ENCODE measurements at regions not wholly inside any gene's neighbourhood (a gene's known extent, or its start where the extent isn't known, plus 50 kb on each side); places are given as distances from the start of the nearest gene placed in this dataset.

GRCh38 chr7:152966189-152966588, 206.6 kb downstream of the ACTR3B start:
- Histone ChIP-seq H4K20me1 (ENCODE audit: insufficient read depth, low read length) (no peaks in the 10 kb centered on the region), H3K4me1 (ENCODE audit: control insufficient read depth in 1 of 2, insufficient read depth in 2 of 2, low read length in 2 of 2) (no peaks in the 10 kb centered on the region), H3K9ac (ENCODE audit: insufficient read depth, low read length, poor library complexity, severe bottlenecking) (no peak overlapping the region), H3K79me2 (ENCODE audit: insufficient read depth, low read length) (no peaks in the 10 kb centered on the region), H3K27ac (ENCODE audit: low read depth in 1 of 2, low read length in 2 of 2) (no peak overlapping the region), H3K4me2 (replicated peaks; ENCODE audit: extremely low read depth, low read length, poor library complexity, severe bottlenecking) (no peak overlapping the region), H3K9me3 (replicated peaks in 1 of 2; ENCODE audit: control insufficient read depth in 1 of 2, insufficient read depth in 1 of 2, low read length in 2 of 2) (peaks cover 4 to 17% of the 10 kb centered on the region in 2 donors), H3K4me3 (replicated peaks in 1 of 3; ENCODE audit: low read depth in 2 of 3, low read length in 3 of 3) (no peak overlapping the region), H2AFZ (ENCODE audit: insufficient read depth, low read depth, low read length, poor library complexity, severe bottlenecking) (no peak overlapping the region), H3K27me3 (ENCODE audit: control insufficient read depth in 2 of 2, insufficient read depth in 2 of 2, low read length in 2 of 2) (no peaks in the 10 kb centered on the region), H3K36me3 (replicated peaks in 1 of 2; ENCODE audit: control insufficient read depth in 1 of 2, insufficient read depth in 2 of 2, low read length in 2 of 2) (no peaks in the 10 kb centered on the region)
- Mint-ChIP-seq H3K4me1 (no peaks in the 10 kb centered on the region), H3K4me3 (no peak overlapping the region), H3K27ac (no peak overlapping the region), H3K36me3 (no peaks in the 10 kb centered on the region), H3K27me3 (ENCODE audit: low read depth in 3 of 3) (peaks cover 0 to 8% (median 3%) of the 10 kb centered on the region in 3 donors), H3K9me3 (peaks cover 4 to 19% (median 10%) of the 10 kb centered on the region in 7 donors)
- intact Hi-C loops (cut with micrococcal nuclease): no loop called here
- WGBS (ENCODE audit: insufficient coverage): 93% methylated on average over 4 of the region's 5 CpGs
- DNase-seq: no peak
- TF ChIP-seq CTCF (IDR thresholded peaks at IDR 0.05): no peak

GRCh38 chr7:152967958-152968357, 208.4 kb downstream of the ACTR3B start:
- H3K4me2 ChIP-seq (replicated peaks; ENCODE audit: extremely low read depth, low read length, poor library complexity, severe bottlenecking): no peak overlapping the region
- no peaks in the 10 kb centered on the region for H3K4me1 Mint-ChIP-seq
- H3K9me3 Mint-ChIP-seq: peaks cover 11 to 30% (median 19%) of the 10 kb centered on the region in 7 donors
- TF ChIP-seq CTCF (IDR thresholded peaks at IDR 0.05): no peak
- no peaks in the 10 kb centered on the region for H3K27me3 ChIP-seq (ENCODE audit: control insufficient read depth in 2 of 2, insufficient read depth in 2 of 2, low read length in 2 of 2)
- 67% methylated on average over 1 of the region's 1 CpG for WGBS (ENCODE audit: insufficient coverage)
- no peak overlapping the region for H3K9ac ChIP-seq (ENCODE audit: insufficient read depth, low read length, poor library complexity, severe bottlenecking)
- no peak for DNase-seq
- no peaks in the 10 kb centered on the region for H3K36me3 ChIP-seq (replicated peaks in 1 of 2; ENCODE audit: control insufficient read depth in 1 of 2, insufficient read depth in 2 of 2, low read length in 2 of 2)
- H3K27me3 Mint-ChIP-seq (ENCODE audit: low read depth in 3 of 3): peaks cover 0 to 8% (median 4%) of the 10 kb centered on the region in 3 donors
- no peaks in the 10 kb centered on the region for H3K79me2 ChIP-seq (ENCODE audit: insufficient read depth, low read length)
- no peak overlapping the region for H3K27ac Mint-ChIP-seq
- intact Hi-C loops (cut with micrococcal nuclease): no loop called here
- H4K20me1 ChIP-seq (ENCODE audit: insufficient read depth, low read length): no peaks in the 10 kb centered on the region
- no peak overlapping the region for H3K4me3 ChIP-seq (replicated peaks in 1 of 3; ENCODE audit: low read depth in 2 of 3, low read length in 3 of 3)
- H3K36me3 Mint-ChIP-seq: no peaks in the 10 kb centered on the region
- H3K27ac ChIP-seq (ENCODE audit: low read depth in 1 of 2, low read length in 2 of 2): no peak overlapping the region
- H2AFZ ChIP-seq (ENCODE audit: insufficient read depth, low read depth, low read length, poor library complexity, severe bottlenecking): no peak overlapping the region
- no peaks in the 10 kb centered on the region for H3K4me1 ChIP-seq (ENCODE audit: control insufficient read depth in 1 of 2, insufficient read depth in 2 of 2, low read length in 2 of 2)
- peaks cover 20 to 31% of the 10 kb centered on the region in 2 donors for H3K9me3 ChIP-seq (replicated peaks in 1 of 2; ENCODE audit: control insufficient read depth in 1 of 2, insufficient read depth in 1 of 2, low read length in 2 of 2)
- H3K4me3 Mint-ChIP-seq: no peak overlapping the region

Data from CD14-positive monocyte (primary cell).